ENCODE measurements at regions not wholly inside any gene's neighbourhood (a gene's known extent, or its start where the extent isn't known, plus 50 kb on each side); places are given as distances from the start of the nearest gene placed in this dataset.

DNA sequence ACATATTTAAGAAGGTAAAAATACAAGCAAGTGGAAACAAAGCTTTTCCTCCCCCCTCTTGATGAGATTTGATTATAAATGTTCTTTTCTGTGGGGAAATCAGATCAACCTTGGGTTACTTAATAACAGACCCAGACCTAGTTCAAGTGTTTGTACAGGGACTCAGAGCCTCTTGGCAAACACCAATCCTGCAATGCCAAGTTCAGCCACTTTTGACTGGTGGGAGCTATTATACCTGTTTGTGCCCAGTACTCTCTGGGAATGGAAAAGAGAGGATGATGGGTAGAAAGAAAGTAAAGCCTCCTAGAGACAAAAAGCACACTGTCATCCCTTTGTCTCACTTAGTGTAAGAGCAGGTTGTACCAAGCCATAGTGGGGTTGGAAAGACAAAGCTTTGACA, 63.8 kb upstream of the EPHA4 start:
- Histone ChIP-seq H2AFZ (ENCODE audit: low read length) (no peak overlapping the region), H3K9me3 (ENCODE audit: low read length) (no peaks in the 10 kb centered on the region), H3K4me3 (ENCODE audit: low read depth, low read length, poor library complexity, severe bottlenecking) (no peak overlapping the region), H3K4me2 (ENCODE audit: low read length) (no peak overlapping the region), H3K9me2 (ENCODE audit: low read depth, low read length) (no peaks in the 10 kb centered on the region), H3K27me3 (ENCODE audit: insufficient read depth, low read length) (no peaks in the 10 kb centered on the region), H3K27ac (ENCODE audit: low read depth, low read length, poor library complexity, severe bottlenecking) (no peak overlapping the region), H3K79me2 (ENCODE audit: insufficient read depth, low read length) (no peaks in the 10 kb centered on the region), H3K36me3 (ENCODE audit: insufficient read depth, low read length) (no peaks in the 10 kb centered on the region), H3F3A (ENCODE audit: insufficient read depth, low read length) (no peaks in the 10 kb centered on the region), H3K4me1 (ENCODE audit: insufficient read depth, low read length, severe bottlenecking) (no peaks in the 10 kb centered on the region), H3K9ac (ENCODE audit: low read length) (no peak overlapping the region), H4K20me1 (ENCODE audit: insufficient read depth, low read length) (no peaks in the 10 kb centered on the region)
- TF ChIP-seq, protein P1, sequence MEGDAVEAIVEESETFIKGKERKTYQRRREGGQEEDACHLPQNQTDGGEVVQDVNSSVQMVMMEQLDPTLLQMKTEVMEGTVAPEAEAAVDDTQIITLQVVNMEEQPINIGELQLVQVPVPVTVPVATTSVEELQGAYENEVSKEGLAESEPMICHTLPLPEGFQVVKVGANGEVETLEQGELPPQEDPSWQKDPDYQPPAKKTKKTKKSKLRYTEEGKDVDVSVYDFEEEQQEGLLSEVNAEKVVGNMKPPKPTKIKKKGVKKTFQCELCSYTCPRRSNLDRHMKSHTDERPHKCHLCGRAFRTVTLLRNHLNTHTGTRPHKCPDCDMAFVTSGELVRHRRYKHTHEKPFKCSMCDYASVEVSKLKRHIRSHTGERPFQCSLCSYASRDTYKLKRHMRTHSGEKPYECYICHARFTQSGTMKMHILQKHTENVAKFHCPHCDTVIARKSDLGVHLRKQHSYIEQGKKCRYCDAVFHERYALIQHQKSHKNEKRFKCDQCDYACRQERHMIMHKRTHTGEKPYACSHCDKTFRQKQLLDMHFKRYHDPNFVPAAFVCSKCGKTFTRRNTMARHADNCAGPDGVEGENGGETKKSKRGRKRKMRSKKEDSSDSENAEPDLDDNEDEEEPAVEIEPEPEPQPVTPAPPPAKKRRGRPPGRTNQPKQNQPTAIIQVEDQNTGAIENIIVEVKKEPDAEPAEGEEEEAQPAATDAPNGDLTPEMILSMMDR (IDR thresholded peaks at IDR 0.05; ENCODE audit: low read length) = no peak
- TF ChIP-seq EZH2 (IDR thresholded peaks at IDR 0.05; ENCODE audit: borderline replicate concordance, low read length) = no peak

DNA sequence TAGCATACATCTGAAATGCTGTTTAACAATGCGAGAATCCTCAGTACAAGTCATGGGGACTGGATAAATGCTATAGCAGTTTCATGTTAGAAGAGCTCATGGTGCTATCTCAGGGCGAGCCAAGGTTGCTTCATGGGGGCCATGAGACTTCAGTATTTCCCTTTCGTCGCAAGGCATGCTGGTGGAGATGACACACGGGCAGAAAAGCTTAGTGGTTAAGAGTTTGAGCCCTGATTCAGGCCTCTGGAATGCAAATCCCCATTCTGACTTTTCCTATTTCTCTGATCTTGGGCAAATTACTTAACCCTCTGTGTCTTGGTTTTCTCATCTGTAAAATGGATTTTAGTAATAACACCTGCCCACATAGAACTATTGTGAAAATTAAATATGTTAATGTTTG, 57.4 kb upstream of the EPHA4 start:
- Histone ChIP-seq H3K4me3 (ENCODE audit: low read depth, low read length, poor library complexity, severe bottlenecking) (no peak overlapping the region), H3F3A (ENCODE audit: insufficient read depth, low read length) (no peaks in the 10 kb centered on the region), H3K27ac (ENCODE audit: low read depth, low read length, poor library complexity, severe bottlenecking) (no peak overlapping the region), H3K36me3 (ENCODE audit: insufficient read depth, low read length) (no peaks in the 10 kb centered on the region), H3K4me2 (ENCODE audit: low read length) (no peak overlapping the region), H3K9me2 (ENCODE audit: low read depth, low read length) (no peaks in the 10 kb centered on the region), H3K9ac (ENCODE audit: low read length) (no peak overlapping the region), H3K4me1 (ENCODE audit: insufficient read depth, low read length, severe bottlenecking) (no peaks in the 10 kb centered on the region), H2AFZ (ENCODE audit: low read length) (no peak overlapping the region), H4K20me1 (ENCODE audit: insufficient read depth, low read length) (no peaks in the 10 kb centered on the region), H3K9me3 (ENCODE audit: low read length) (no peaks in the 10 kb centered on the region), H3K27me3 (ENCODE audit: insufficient read depth, low read length) (no peaks in the 10 kb centered on the region), H3K79me2 (ENCODE audit: insufficient read depth, low read length) (no peaks in the 10 kb centered on the region)
- TF ChIP-seq EZH2 (IDR thresholded peaks at IDR 0.05; ENCODE audit: borderline replicate concordance, low read length) = no peak
- TF ChIP-seq, protein P1 (IDR thresholded peaks at IDR 0.05; ENCODE audit: low read length) = no peak

DNA sequence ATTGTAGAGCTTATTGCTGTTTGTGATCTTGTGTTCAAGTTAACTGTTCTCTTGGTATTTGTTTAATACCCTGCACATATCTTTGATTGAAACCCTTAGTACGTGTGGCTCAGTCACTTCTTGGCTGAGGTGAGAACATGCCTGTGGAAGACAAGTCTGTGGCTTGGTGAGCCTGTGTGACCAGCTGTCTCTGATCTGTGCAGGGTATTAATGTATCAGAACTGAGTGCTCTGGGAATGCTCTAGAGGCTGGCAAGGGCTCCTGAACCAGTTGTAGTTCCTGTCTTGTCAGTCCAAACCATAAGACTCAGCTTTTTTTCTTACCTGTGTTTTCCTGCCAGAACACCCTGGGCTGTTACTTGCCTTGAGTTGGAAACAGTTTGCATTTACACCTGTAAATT, 52.4 kb upstream of the EPHA4 start:
- no peaks in the 10 kb centered on the region for H3K79me2 ChIP-seq (ENCODE audit: insufficient read depth, low read length)
- no peaks in the 10 kb centered on the region for H3K9me2 ChIP-seq (ENCODE audit: low read depth, low read length)
- no peaks in the 10 kb centered on the region for H4K20me1 ChIP-seq (ENCODE audit: insufficient read depth, low read length)
- no peak overlapping the region for H3K9ac ChIP-seq (ENCODE audit: low read length)
- no peaks in the 10 kb centered on the region for H3F3A ChIP-seq (ENCODE audit: insufficient read depth, low read length)
- H3K27ac ChIP-seq (ENCODE audit: low read depth, low read length, poor library complexity, severe bottlenecking) = no peak overlapping the region
- no peaks in the 10 kb centered on the region for H3K36me3 ChIP-seq (ENCODE audit: insufficient read depth, low read length)
- no peaks in the 10 kb centered on the region for H3K4me1 ChIP-seq (ENCODE audit: insufficient read depth, low read length, severe bottlenecking)
- TF ChIP-seq EZH2 (IDR thresholded peaks at IDR 0.05; ENCODE audit: borderline replicate concordance, low read length) = no peak
- TF ChIP-seq, protein P1 (IDR thresholded peaks at IDR 0.05; ENCODE audit: low read length) = no peak
- H3K9me3 ChIP-seq (ENCODE audit: low read length) = no peaks in the 10 kb centered on the region
- no peak overlapping the region for H3K4me3 ChIP-seq (ENCODE audit: low read depth, low read length, poor library complexity, severe bottlenecking)
- no peak overlapping the region for H3K4me2 ChIP-seq (ENCODE audit: low read length)
- no peaks in the 10 kb centered on the region for H3K27me3 ChIP-seq (ENCODE audit: insufficient read depth, low read length)
- H2AFZ ChIP-seq (ENCODE audit: low read length) = no peak overlapping the region
